ENCODE measurements at regions not wholly inside any gene's neighbourhood (a gene's known extent, or its start where the extent isn't known, plus 50 kb on each side); places are given as distances from the start of the nearest gene placed in this dataset.

GRCh38 chr3:104553121-104553520 is 813.6 kb upstream of the ALCAM start:
- Histone ChIP-seq H3T11ph (ENCODE audit: low read length) (no peak overlapping the region), H4K5ac (ENCODE audit: insufficient read length, low read depth, low read length) (no peak overlapping the region), H3K4me1 (ENCODE audit: insufficient read depth, low read length) (no peaks in the 10 kb centered on the region; the same call in 1 of the 2 replicates), H2AK5ac (ENCODE audit: insufficient read length, low read length) (no peak overlapping the region), H3K4ac (ENCODE audit: low read depth, low read length) (no peak overlapping the region), H3K27me3 (ENCODE audit: insufficient read depth, low read length) (peaks cover 4% of the 10 kb centered on the region; the same call in 1 of the 2 replicates), H3K23me2 (ENCODE audit: insufficient read length, low read depth, low read length, poor library complexity, severe bottlenecking) (no peaks in the 10 kb centered on the region), H2BK5ac (ENCODE audit: insufficient read length, low read length) (no peak overlapping the region), H4K8ac (replicated peaks; ENCODE audit: insufficient read length, low read depth, low read length) (no peak overlapping the region), H2BK15ac (ENCODE audit: low read depth, low read length) (no peak overlapping the region), H4K20me1 (ENCODE audit: control insufficient read depth, insufficient read depth, insufficient read length) (no peaks in the 10 kb centered on the region), H3K14ac (ENCODE audit: insufficient read depth, low read length) (no peak overlapping the region), H3K9ac (ENCODE audit: extremely low read depth, insufficient read length, low read length) (no peak overlapping the region), H3K23ac (ENCODE audit: insufficient read length, low read depth, low read length) (no peak overlapping the region), H3K18ac (ENCODE audit: insufficient read length, low read depth, low read length) (no peak overlapping the region), H2AFZ (ENCODE audit: low read length) (no peak overlapping the region), H2BK12ac (ENCODE audit: insufficient read length, low read depth, low read length) (no peak overlapping the region), H3K56ac (ENCODE audit: insufficient read length, low read depth, low read length) (no peak overlapping the region), H2BK20ac (ENCODE audit: low read depth, low read length, poor library complexity, severe bottlenecking) (no peak overlapping the region), H3K9me3 (ENCODE audit: control insufficient read depth, low read depth, low read length) (no peaks in the 10 kb centered on the region), H3K79me1 (ENCODE audit: insufficient read depth, low read depth, low read length, poor library complexity, severe bottlenecking) (no peaks in the 10 kb centered on the region), H3K79me2 (ENCODE audit: insufficient read depth, low read length) (no peaks in the 10 kb centered on the region), H3K4me2 (ENCODE audit: insufficient read depth, insufficient read length, low read length) (no peak overlapping the region), H2BK120ac (ENCODE audit: low read depth, low read length, poor library complexity, severe bottlenecking) (no peak overlapping the region), H3K27ac (ENCODE audit: insufficient read length, low read depth, low read length) (no peak overlapping the region), H4K91ac (ENCODE audit: insufficient read length, low read depth, low read length) (no peak overlapping the region)
- no peak for DNase-seq
- Mint-ChIP-seq H3K27me3 (ENCODE audit: low read depth) (peaks cover 8% of the 10 kb centered on the region), H3K4me1 (peaks cover 12 to 26% of the 10 kb centered on the region in 2 experiments), H3K4me3 (no peak overlapping the region), H3K27ac (no peak overlapping the region), H3K9me3 (no peaks in the 10 kb centered on the region; a peak in 1 of 5 replicates), H3K36me3 (ENCODE audit: insufficient read depth in 1 of 3, low read depth in 3 of 3) (peaks cover 0 to 1% (median under 1%) of the 10 kb centered on the region in 3 experiments; a peak in 3 of 7 replicates)
- WGBS (ENCODE audit: extremely low coverage, insufficient read length, low lambda C conversion rate) = no CpG with 5 or more reads among the region's 1 CpG
- no peak for TF ChIP-seq CTCF (conservative IDR thresholded peaks at IDR 0.05)
